GM23338 (cell line): ENCODE measurements at regions not wholly inside any gene's neighbourhood (a gene's known extent, or its start where the extent isn't known, plus 50 kb on each side); places are given as distances from the start of the nearest gene placed in this dataset.

Experiments
- CREB1 ChIP-seq: fragments of 250-450 bp; sonication (Bioruptor Pico); IDR thresholded peaks from 2 replicates; pipeline ENCODE4 v1.5.0; 2020; ENCODE audit warnings: low read depth, mild to moderate bottlenecking, moderate library complexity
- CTCF ChIP-seq, 2 experiments: fragments of 200-600 bp in 1 of 2; sonication (generic) in 1 of 2; conservative IDR thresholded peaks; 2 replicates each; pipeline versions ENCODE4 v1.5.1 to v1.6.1; 2016 to 2017; ENCODE audit warnings: antibody characterized with exemption in 2 of 2, low read depth in 2 of 2, mild to moderate bottlenecking in 2 of 2, moderate library complexity in 1 of 2
- ETS1 ChIP-seq: IDR thresholded peaks from 2 replicates; pipeline ENCODE4 v1.6.1; 2016; ENCODE audit warnings: antibody characterized with exemption
- EZH2 ChIP-seq: fragments of 200-600 bp; sonication (generic); IDR thresholded peaks from one replicate; pipeline ENCODE4 v1.8.0; 2017; ENCODE audit warnings: antibody characterized with exemption, mild to moderate bottlenecking, low read depth; ENCODE audit not compliant: unreplicated experiment
- EZH2phosphoT487 ChIP-seq: fragments of 200-600 bp; sonication (generic); IDR thresholded peaks from one replicate; pipeline ENCODE4 v1.8.1; 2018; ENCODE audit warnings: antibody characterized with exemption; ENCODE audit not compliant: unreplicated experiment
- JUNB ChIP-seq: IDR thresholded peaks from one replicate; pipeline ENCODE4 v1.6.1; 2016; ENCODE audit warnings: antibody characterized with exemption; ENCODE audit not compliant: unreplicated experiment
- NANOG ChIP-seq: IDR thresholded peaks from 2 replicates; pipeline ENCODE4 v1.6.1; 2016; ENCODE audit warnings: antibody characterized with exemption, borderline replicate concordance
- POLR2AphosphoS5 ChIP-seq: IDR thresholded peaks from 2 replicates; pipeline ENCODE4 v1.6.1; 2016; ENCODE audit warnings: antibody characterized with exemption, low read depth
- REST ChIP-seq: IDR thresholded peaks from one replicate; pipeline ENCODE4 v1.6.1; 2018; ENCODE audit warnings: antibody characterized with exemption; ENCODE audit not compliant: unreplicated experiment
- STAT1 ChIP-seq: IDR thresholded peaks from one replicate; pipeline ENCODE4 v1.6.1; 2016; ENCODE audit warnings: antibody characterized with exemption; ENCODE audit not compliant: unreplicated experiment
- ZNF114 ChIP-seq: fragments of 250-450 bp; sonication (Bioruptor Pico); IDR thresholded peaks from 2 replicates; pipeline ENCODE4 v1.5.0; 2020; ENCODE audit warnings: mild to moderate bottlenecking, moderate library complexity
- ZNF331 ChIP-seq: fragments of 250-450 bp; sonication (Bioruptor Pico); IDR thresholded peaks from 2 replicates; pipeline ENCODE4 v1.5.0; 2020; ENCODE audit warnings: low read depth, mild to moderate bottlenecking, moderate library complexity
- ZNF462 ChIP-seq: fragments of 250-450 bp; sonication (Bioruptor Pico); IDR thresholded peaks from 2 replicates; pipeline ENCODE4 v1.5.0; 2020; ENCODE audit warnings: mild to moderate bottlenecking, moderate library complexity

GRCh38 chr2:12313445-12314126 is 403.1 kb upstream of the TRIB2 start:
- TF ChIP-seq CTCF (conservative IDR thresholded peaks at IDR 0.05; ENCODE audit: low read depth in 2 of 2): no peak
- no peak for TF ChIP-seq POLR2AphosphoS5
- TF ChIP-seq JUNB: no peak
- TF ChIP-seq REST: no peak
- TF ChIP-seq EZH2phosphoT487: no peak
- TF ChIP-seq EZH2: no peak
- no peak for TF ChIP-seq CREB1 (CRISPR knock-in tag)
- TF ChIP-seq ZNF331 (CRISPR knock-in tag): no peak
- TF ChIP-seq STAT1: no peak
- no peak for TF ChIP-seq ZNF462 (CRISPR knock-in tag)
- no peak for TF ChIP-seq NANOG
- no peak for TF ChIP-seq ETS1
- no peak for TF ChIP-seq ZNF114 (CRISPR knock-in tag)
